ENCODE measurements at regions not wholly inside any gene's neighbourhood (a gene's known extent, or its start where the extent isn't known, plus 50 kb on each side); places are given as distances from the start of the nearest gene placed in this dataset.

DNA sequence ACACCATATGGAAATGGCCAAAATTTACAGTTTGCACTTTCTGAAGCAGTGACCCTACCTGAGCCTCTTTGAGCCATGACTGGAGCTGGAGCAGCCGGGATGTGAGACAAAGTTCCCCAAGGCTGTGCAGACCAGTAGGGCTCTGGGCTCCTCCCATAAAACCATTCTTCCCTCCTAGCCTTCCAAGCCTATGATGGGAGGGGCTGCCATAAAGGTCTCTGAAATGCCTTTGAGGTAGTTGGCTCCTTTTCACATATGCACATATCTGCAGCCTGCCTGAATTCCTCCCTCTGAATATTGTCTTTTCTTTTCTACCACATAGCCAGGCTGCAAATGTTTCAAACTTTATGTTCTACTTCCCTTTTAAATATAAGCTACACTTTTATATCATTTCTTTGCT lies 516.6 kb upstream of the POM121L12 start:
- TF ChIP-seq POLR2A (IDR thresholded peaks at IDR 0.05) = no peak
- TF ChIP-seq, protein P1, sequence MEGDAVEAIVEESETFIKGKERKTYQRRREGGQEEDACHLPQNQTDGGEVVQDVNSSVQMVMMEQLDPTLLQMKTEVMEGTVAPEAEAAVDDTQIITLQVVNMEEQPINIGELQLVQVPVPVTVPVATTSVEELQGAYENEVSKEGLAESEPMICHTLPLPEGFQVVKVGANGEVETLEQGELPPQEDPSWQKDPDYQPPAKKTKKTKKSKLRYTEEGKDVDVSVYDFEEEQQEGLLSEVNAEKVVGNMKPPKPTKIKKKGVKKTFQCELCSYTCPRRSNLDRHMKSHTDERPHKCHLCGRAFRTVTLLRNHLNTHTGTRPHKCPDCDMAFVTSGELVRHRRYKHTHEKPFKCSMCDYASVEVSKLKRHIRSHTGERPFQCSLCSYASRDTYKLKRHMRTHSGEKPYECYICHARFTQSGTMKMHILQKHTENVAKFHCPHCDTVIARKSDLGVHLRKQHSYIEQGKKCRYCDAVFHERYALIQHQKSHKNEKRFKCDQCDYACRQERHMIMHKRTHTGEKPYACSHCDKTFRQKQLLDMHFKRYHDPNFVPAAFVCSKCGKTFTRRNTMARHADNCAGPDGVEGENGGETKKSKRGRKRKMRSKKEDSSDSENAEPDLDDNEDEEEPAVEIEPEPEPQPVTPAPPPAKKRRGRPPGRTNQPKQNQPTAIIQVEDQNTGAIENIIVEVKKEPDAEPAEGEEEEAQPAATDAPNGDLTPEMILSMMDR (IDR thresholded peaks at IDR 0.05) = no peak

Data from thyroid gland (tissue), 4 donors.